ENCODE measurements at regions not wholly inside any gene's neighbourhood (a gene's known extent, or its start where the extent isn't known, plus 50 kb on each side); places are given as distances from the start of the nearest gene placed in this dataset.

DNA sequence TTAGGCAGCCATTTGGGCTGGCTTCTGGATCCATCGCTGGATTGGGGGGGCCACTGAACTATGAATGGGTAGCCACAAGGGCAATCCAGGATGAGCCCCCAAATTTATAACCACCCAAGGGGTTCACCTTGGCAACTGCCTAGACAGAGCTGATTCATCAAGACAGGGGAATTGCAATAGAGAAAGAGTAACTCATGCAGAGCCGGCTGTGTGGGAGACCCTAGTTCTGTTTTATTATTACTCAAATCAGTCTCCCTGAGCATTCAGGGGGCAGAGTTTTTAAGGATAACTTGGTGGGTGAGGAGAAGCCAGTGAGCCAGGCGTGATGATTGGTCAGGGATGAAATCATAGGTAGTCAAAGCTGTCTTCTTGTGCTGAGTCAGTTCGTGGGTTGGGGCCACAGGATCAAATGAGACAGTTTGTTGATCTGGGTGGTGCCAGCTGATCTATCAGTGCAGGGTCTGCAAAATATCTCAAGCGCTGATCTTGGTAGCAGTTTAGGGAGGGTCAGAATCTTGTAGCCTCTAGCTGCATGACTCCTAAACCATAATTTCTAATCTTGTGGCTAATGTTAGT, 57.9 kb downstream of the DNAJB9 start:
- Mint-ChIP-seq H3K27ac (no peak overlapping the region), H3K4me1 (ENCODE audit: low read depth) (no peaks in the 10 kb centered on the region), H3K27me3 (peaks cover 12% of the 10 kb centered on the region), H3K4me3 (no peak overlapping the region), H3K36me3 (ENCODE audit: low read depth) (no peaks in the 10 kb centered on the region), H3K9me3 (no peaks in the 10 kb centered on the region)
- DNase-seq = no peak
- intact Hi-C loops (cut with micrococcal nuclease) = no loop called here
- CTCF ChIA-PET = no interaction called here
- POLR2A ChIA-PET = interaction anchor here (0.6 kb wide), 1 partner anchor 10 kb away, joined by 3 read pairs; no protein-coding TSS in a partner anchor
- ATAC-seq = no peak
- TF ChIP-seq, protein P1, sequence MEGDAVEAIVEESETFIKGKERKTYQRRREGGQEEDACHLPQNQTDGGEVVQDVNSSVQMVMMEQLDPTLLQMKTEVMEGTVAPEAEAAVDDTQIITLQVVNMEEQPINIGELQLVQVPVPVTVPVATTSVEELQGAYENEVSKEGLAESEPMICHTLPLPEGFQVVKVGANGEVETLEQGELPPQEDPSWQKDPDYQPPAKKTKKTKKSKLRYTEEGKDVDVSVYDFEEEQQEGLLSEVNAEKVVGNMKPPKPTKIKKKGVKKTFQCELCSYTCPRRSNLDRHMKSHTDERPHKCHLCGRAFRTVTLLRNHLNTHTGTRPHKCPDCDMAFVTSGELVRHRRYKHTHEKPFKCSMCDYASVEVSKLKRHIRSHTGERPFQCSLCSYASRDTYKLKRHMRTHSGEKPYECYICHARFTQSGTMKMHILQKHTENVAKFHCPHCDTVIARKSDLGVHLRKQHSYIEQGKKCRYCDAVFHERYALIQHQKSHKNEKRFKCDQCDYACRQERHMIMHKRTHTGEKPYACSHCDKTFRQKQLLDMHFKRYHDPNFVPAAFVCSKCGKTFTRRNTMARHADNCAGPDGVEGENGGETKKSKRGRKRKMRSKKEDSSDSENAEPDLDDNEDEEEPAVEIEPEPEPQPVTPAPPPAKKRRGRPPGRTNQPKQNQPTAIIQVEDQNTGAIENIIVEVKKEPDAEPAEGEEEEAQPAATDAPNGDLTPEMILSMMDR (IDR thresholded peaks at IDR 0.05) = no peak

DNA sequence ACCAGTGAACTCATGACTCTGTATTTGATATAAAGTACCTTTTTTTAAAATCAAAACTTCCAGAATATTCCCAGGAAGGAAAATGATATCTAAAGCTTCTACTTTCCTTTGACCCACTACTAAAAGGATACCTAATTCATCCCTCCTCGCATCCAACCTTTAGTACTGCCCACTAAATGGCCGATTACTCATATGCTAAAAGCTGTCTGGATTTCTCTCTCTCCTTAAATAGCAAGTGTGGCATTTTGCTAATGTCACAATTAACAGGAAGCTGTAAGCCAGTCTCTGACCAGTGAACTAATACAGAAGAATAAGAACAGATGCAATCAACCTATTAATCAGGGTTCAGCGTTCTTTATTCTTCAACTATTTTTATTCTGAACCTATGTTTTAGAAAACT, 59.0 kb downstream of the DNAJB9 start:
- H3K27me3 Mint-ChIP-seq = peaks cover 8% of the 10 kb centered on the region
- TF ChIP-seq, protein P1 (IDR thresholded peaks at IDR 0.05) = no peak
- no peaks in the 10 kb centered on the region for H3K36me3 Mint-ChIP-seq (ENCODE audit: low read depth)
- CTCF ChIA-PET = no interaction called here
- no peaks in the 10 kb centered on the region for H3K4me1 Mint-ChIP-seq (ENCODE audit: low read depth)
- H3K4me3 Mint-ChIP-seq = no peak overlapping the region
- H3K27ac Mint-ChIP-seq = no peak overlapping the region
- POLR2A ChIA-PET = no interaction called here
- DNase-seq (no peak), ATAC-seq (no peak)
- intact Hi-C loops (cut with micrococcal nuclease) = no loop called here
- H3K9me3 Mint-ChIP-seq = no peaks in the 10 kb centered on the region

DNA sequence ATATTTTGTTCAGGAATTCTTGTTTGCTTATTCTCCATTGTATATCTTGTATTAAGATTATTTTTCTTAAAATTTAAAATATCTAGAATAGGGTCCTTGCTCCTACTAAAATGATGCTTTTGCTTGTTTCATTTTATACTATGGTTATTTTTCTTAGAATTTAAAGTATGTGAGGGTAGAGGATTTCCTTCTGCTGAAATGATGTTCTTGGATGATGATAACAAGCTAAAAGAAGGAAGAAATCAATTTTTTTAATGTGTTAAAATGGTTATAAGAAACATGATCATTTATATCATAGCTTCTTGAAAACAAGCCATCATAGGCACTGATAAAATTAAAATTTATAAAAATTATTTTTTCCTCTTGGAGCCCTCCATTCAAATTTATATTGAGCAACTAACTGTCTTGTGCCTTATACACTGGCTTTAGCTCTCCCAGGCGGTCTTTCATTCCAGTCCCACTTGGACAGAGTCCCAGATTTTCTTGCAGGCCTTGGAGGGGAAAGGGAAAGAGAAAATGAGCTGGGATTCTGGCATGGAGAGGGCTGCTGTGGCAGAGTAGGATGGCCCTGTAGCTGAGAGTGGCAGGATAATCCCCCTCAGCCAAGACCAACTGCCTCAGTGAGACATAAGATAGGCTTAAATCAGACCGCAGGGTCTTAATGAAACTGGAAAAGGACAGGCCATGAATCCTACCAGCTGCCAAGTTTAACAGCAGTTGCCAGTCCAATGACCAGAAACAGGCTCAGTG, 60.2 kb downstream of the DNAJB9 start:
- intact Hi-C loops (cut with micrococcal nuclease) = no loop called here
- DNase-seq (no peak), ATAC-seq (no peak)
- POLR2A ChIA-PET = no interaction called here
- TF ChIP-seq, protein P1 (IDR thresholded peaks at IDR 0.05) = no peak
- CTCF ChIA-PET = no interaction called here
- no peaks in the 10 kb centered on the region for H3K36me3 Mint-ChIP-seq (ENCODE audit: low read depth)
- H3K4me3 Mint-ChIP-seq = no peak overlapping the region
- H3K9me3 Mint-ChIP-seq = no peaks in the 10 kb centered on the region
- no peaks in the 10 kb centered on the region for H3K4me1 Mint-ChIP-seq (ENCODE audit: low read depth)
- peaks cover 2% of the 10 kb centered on the region for H3K27me3 Mint-ChIP-seq
- H3K27ac Mint-ChIP-seq = no peak overlapping the region

DNA sequence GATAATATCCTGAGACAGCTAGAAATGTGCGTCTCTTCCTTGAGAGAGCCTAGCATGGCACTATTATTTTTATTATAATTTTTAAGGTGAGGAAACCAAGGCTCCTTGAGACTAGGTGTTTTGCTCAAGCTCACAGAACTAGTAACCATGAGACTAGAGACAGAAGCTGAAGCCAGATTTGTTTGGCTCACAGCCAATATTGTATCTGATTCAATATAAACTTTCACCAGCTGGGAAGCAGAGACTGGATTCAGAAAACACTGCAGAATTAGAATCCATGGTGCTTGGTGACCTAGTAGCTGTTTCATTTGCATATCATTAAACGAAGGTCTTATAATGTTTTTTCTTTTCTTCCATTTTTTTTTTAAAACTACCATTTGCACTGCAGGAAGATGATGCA, 64.4 kb downstream of the DNAJB9 start:
- Mint-ChIP-seq H3K4me1 (ENCODE audit: low read depth) (no peaks in the 10 kb centered on the region), H3K9me3 (no peaks in the 10 kb centered on the region), H3K27ac (no peak overlapping the region), H3K4me3 (no peak overlapping the region), H3K36me3 (ENCODE audit: low read depth) (no peaks in the 10 kb centered on the region), H3K27me3 (no peaks in the 10 kb centered on the region)
- TF ChIP-seq, protein P1 (IDR thresholded peaks at IDR 0.05) = no peak
- ChIA-PET POLR2A (no interaction called here), CTCF (no interaction called here)
- intact Hi-C loops (cut with micrococcal nuclease) = no loop called here
- ATAC-seq (no peak), DNase-seq (no peak)

DNA sequence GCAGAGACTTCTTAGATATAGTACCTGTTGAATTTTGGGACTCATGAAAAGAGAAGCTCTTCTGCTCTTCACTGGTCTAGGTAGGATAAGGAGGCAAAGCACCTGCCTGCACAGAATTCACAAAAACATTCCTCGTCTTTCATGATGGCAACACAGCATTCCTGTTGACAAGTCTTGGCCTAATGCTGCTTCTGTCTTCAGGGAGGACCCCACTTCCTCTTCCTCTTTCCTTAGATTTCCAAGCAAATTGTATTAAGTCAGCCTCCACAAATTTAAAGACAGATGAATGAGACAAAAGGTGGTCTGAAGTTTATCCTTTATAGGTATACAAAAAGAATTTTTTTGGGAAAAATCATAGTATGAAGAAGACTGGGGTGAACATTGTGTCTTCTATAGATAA, 64.9 kb downstream of the DNAJB9 start:
- Mint-ChIP-seq H3K9me3 (no peaks in the 10 kb centered on the region), H3K27me3 (no peaks in the 10 kb centered on the region), H3K4me1 (ENCODE audit: low read depth) (no peaks in the 10 kb centered on the region), H3K27ac (no peak overlapping the region), H3K4me3 (no peak overlapping the region), H3K36me3 (ENCODE audit: low read depth) (no peaks in the 10 kb centered on the region)
- DNase-seq (no peak), ATAC-seq (no peak)
- TF ChIP-seq, protein P1 (IDR thresholded peaks at IDR 0.05) = no peak
- intact Hi-C loops (cut with micrococcal nuclease) = no loop called here
- ChIA-PET POLR2A (interaction anchor here (0.6 kb wide), 1 partner anchor 301 kb away, joined by 3 read pairs; no protein-coding TSS in a partner anchor), CTCF (no interaction called here)

Data from activated CD8-positive, alpha-beta T cell treated with anti-CD3 and anti-CD28 coated beads for 36 hours (primary cell).